Liver (tissue), 3 donors: ENCODE measurements at regions not wholly inside any gene's neighbourhood (a gene's known extent, or its start where the extent isn't known, plus 50 kb on each side); places are given as distances from the start of the nearest gene placed in this dataset.

Experiments used
- ATF3 ChIP-seq: IDR thresholded peaks from 2 replicates; pipeline ENCODE4 v1.6.1; 2016; ENCODE audit warnings: antibody characterized with exemption
- EGR1 ChIP-seq, 2 donors: IDR thresholded peaks; 2 replicates each; pipeline ENCODE4 v1.6.1; 2016 to 2018; ENCODE audit warnings: antibody characterized with exemption in 2 of 2, low read depth in 2 of 2
- GABPA ChIP-seq, 2 donors: IDR thresholded peaks in 1 of 2; conservative IDR thresholded peaks in 1 of 2; 2 replicates each; pipeline ENCODE4 v1.6.1; 2016; ENCODE audit warnings: antibody characterized with exemption in 2 of 2, mild to moderate bottlenecking in 1 of 2, moderate library complexity in 1 of 2
- JUND ChIP-seq, 2 donors: IDR thresholded peaks; 2 replicates each; pipeline ENCODE4 v1.6.1; 2016; ENCODE audit warnings: antibody characterized with exemption in 2 of 2
- RAD21 ChIP-seq, 2 donors: IDR thresholded peaks; 2 replicates each; pipeline ENCODE4 v1.6.1; 2016; ENCODE audit warnings: antibody characterized with exemption in 2 of 2, mild to moderate bottlenecking in 2 of 2
- REST ChIP-seq: IDR thresholded peaks from 2 replicates; pipeline ENCODE4 v1.6.1; 2016; ENCODE audit warnings: antibody characterized with exemption, mild to moderate bottlenecking
- RXRA ChIP-seq, 2 donors: IDR thresholded peaks; 2 replicates each; pipeline ENCODE4 v1.6.1; 2017 to 2018; ENCODE audit warnings: antibody characterized with exemption in 2 of 2, mild to moderate bottlenecking in 1 of 2
- SP1 ChIP-seq: IDR thresholded peaks from 2 replicates; pipeline ENCODE4 v1.6.1; 2018; ENCODE audit warnings: antibody characterized with exemption, mild to moderate bottlenecking
- TAF1 ChIP-seq: conservative IDR thresholded peaks from 2 replicates; pipeline ENCODE4 v1.6.1; 2016; ENCODE audit warnings: antibody characterized with exemption, mild to moderate bottlenecking
- YY1 ChIP-seq: IDR thresholded peaks from 2 replicates; pipeline ENCODE4 v1.6.1; 2016; ENCODE audit warnings: antibody characterized with exemption, mild to moderate bottlenecking
- TF ChIP-seq, protein P1 (sequence below): fragments of 150-350 bp; IDR thresholded peaks from 2 replicates; pipeline ENCODE4 v1.5.1; 2017; ENCODE audit warnings: improper control_type of control experiment, low read depth, low read length; ENCODE audit not compliant: missing input control
- TF ChIP-seq, protein P2 (sequence below): IDR thresholded peaks from 2 replicates; pipeline ENCODE4 v1.6.1; 2016; ENCODE audit warnings: antibody characterized with exemption
- TF ChIP-seq, protein P3 (sequence below): IDR thresholded peaks from 2 replicates; pipeline ENCODE4 v1.6.1; 2016; ENCODE audit warnings: antibody characterized with exemption
- donor health status: healthy.
- donor health status: healthy.

DNA sequence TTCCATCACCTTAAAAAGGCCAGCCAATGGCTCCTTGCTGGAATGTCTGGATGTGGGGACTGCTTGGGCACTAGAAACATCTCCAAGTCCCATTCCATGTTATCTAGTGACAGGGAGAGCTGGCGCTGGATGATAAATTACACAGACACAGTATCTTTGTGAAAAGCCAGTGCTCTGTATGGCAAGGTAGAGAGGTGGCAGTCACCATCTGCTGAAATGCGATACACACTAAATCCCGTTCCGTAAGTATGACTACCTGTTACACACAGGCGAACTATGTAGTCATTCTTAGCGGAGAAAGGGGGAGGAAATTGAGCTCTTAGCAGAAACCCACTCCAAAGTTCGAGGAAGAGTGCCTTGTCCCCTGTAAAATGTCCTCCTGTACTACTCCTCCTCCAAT, 81.0 kb upstream of the MYOCD start:
- no peak for TF ChIP-seq JUND (IDR thresholded peaks at IDR 0.05)
- TF ChIP-seq, protein P1, sequence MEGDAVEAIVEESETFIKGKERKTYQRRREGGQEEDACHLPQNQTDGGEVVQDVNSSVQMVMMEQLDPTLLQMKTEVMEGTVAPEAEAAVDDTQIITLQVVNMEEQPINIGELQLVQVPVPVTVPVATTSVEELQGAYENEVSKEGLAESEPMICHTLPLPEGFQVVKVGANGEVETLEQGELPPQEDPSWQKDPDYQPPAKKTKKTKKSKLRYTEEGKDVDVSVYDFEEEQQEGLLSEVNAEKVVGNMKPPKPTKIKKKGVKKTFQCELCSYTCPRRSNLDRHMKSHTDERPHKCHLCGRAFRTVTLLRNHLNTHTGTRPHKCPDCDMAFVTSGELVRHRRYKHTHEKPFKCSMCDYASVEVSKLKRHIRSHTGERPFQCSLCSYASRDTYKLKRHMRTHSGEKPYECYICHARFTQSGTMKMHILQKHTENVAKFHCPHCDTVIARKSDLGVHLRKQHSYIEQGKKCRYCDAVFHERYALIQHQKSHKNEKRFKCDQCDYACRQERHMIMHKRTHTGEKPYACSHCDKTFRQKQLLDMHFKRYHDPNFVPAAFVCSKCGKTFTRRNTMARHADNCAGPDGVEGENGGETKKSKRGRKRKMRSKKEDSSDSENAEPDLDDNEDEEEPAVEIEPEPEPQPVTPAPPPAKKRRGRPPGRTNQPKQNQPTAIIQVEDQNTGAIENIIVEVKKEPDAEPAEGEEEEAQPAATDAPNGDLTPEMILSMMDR = no peak
- no peak for TF ChIP-seq RAD21 (IDR thresholded peaks at IDR 0.05)
- no peak for TF ChIP-seq ATF3
- no peak for TF ChIP-seq TAF1
- no peak for TF ChIP-seq GABPA (IDR thresholded peaks at IDR 0.05 in 1 of 2, conservative IDR thresholded peaks at IDR 0.05 in 1 of 2)
- TF ChIP-seq REST = no peak
- TF ChIP-seq SP1 = no peak
- TF ChIP-seq, protein P2, sequence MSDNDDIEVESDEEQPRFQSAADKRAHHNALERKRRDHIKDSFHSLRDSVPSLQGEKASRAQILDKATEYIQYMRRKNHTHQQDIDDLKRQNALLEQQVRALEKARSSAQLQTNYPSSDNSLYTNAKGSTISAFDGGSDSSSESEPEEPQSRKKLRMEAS = no peak
- TF ChIP-seq YY1 = no peak
- TF ChIP-seq RXRA (IDR thresholded peaks at IDR 0.05) = no peak
- TF ChIP-seq, protein P3, sequence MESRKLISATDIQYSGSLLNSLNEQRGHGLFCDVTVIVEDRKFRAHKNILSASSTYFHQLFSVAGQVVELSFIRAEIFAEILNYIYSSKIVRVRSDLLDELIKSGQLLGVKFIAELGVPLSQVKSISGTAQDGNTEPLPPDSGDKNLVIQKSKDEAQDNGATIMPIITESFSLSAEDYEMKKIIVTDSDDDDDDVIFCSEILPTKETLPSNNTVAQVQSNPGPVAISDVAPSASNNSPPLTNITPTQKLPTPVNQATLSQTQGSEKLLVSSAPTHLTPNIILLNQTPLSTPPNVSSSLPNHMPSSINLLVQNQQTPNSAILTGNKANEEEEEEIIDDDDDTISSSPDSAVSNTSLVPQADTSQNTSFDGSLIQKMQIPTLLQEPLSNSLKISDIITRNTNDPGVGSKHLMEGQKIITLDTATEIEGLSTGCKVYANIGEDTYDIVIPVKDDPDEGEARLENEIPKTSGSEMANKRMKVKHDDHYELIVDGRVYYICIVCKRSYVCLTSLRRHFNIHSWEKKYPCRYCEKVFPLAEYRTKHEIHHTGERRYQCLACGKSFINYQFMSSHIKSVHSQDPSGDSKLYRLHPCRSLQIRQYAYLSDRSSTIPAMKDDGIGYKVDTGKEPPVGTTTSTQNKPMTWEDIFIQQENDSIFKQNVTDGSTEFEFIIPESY = no peak
- TF ChIP-seq EGR1 (IDR thresholded peaks at IDR 0.05; ENCODE audit: low read depth in 2 of 2) = no peak
